ENCODE measurements at regions not wholly inside any gene's neighbourhood (a gene's known extent, or its start where the extent isn't known, plus 50 kb on each side); places are given as distances from the start of the nearest gene placed in this dataset.
"Not testable (repeated sequence)": the region's sequence is repeated elsewhere in the genome, so short reads cannot be mapped to it uniquely, and the experiment has no call there.

GRCh38 chr15:99796940-99797870, 64.0 kb upstream of the LYSMD4 start:
- TF ChIP-seq, protein P1, sequence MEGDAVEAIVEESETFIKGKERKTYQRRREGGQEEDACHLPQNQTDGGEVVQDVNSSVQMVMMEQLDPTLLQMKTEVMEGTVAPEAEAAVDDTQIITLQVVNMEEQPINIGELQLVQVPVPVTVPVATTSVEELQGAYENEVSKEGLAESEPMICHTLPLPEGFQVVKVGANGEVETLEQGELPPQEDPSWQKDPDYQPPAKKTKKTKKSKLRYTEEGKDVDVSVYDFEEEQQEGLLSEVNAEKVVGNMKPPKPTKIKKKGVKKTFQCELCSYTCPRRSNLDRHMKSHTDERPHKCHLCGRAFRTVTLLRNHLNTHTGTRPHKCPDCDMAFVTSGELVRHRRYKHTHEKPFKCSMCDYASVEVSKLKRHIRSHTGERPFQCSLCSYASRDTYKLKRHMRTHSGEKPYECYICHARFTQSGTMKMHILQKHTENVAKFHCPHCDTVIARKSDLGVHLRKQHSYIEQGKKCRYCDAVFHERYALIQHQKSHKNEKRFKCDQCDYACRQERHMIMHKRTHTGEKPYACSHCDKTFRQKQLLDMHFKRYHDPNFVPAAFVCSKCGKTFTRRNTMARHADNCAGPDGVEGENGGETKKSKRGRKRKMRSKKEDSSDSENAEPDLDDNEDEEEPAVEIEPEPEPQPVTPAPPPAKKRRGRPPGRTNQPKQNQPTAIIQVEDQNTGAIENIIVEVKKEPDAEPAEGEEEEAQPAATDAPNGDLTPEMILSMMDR (IDR thresholded peaks at IDR 0.05; ENCODE audit: low read depth, low read length), result peak; percentile 5
- not testable (repeated sequence) for H3K9me3 ChIP-seq (ENCODE audit: low read depth); H3K27ac ChIP-seq; H3K4me1 ChIP-seq (ENCODE audit: low read depth); H3K27me3 ChIP-seq; DNase-seq (ENCODE audit: low read depth in 1 of 2, low spot score in 1 of 2); H3K4me3 ChIP-seq; H3K36me3 ChIP-seq

DNA sequence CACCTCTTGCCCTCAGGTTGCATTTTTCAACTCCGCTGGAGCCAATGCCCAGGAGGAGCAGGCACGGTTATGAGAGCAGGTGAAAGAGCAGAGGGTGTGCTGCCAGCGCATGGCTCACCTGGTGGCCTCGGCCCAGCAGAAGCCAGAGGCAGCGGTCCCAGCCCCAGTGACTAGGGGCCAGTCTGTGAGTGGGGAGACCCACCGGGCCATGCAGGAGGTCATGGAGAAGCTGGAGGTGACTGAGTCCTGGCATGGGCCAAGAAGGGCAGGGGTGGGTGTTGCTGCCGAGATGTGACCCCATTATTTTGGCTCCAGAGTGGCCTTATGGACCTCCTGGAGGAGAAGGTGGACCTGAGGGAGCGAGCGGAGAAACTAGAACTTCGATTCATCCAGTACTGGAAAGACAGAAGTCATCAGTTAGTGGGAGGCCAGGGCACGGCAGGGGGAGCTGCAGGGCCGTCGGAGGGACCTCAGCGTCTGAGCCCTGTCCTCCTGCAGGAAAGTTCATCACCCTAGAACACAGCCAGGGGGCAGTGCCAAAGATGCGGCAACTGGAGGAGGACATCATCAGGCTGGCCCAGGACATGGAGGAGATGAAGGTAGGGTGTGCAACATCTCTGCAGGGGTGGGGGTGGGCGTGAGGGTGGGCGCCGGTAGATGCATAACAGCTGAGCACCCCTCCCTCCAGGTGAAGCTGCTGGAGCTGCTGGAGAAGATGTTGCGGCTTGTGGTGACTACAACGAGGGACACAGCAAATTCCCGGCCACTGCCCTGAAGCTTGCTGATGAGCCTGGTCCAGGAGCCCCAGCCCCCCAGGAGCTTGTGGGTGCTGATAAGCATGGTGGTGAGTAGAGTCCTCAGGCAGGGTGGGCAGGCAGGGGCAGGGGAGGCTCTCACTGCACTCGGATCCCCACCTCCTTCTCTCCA, 58.9 kb upstream of the LYSMD4 start:
- H3K4me3 ChIP-seq; H3K36me3 ChIP-seq; H3K4me1 ChIP-seq (ENCODE audit: low read depth); H3K27ac ChIP-seq; H3K9me3 ChIP-seq (ENCODE audit: low read depth): not testable (repeated sequence)
- peak in 1 of 2 donors; percentile 12 for DNase-seq (ENCODE audit: low read depth in 1 of 2, low spot score in 1 of 2)
- peaks cover 14% of the 10 kb centered on the region for H3K27me3 ChIP-seq

- not testable (repeated sequence) for H3K27ac ChIP-seq; DNase-seq (ENCODE audit: low read depth in 1 of 2, low spot score in 1 of 2); H3K36me3 ChIP-seq; H3K4me1 ChIP-seq (ENCODE audit: low read depth); H3K4me3 ChIP-seq; H3K9me3 ChIP-seq (ENCODE audit: low read depth)
- peaks cover 17% of the 10 kb centered on the region for H3K27me3 ChIP-seq
Observed at GRCh38 chr15:99790751-99791150, 57.5 kb upstream of the LYSMD4 start.

DNA sequence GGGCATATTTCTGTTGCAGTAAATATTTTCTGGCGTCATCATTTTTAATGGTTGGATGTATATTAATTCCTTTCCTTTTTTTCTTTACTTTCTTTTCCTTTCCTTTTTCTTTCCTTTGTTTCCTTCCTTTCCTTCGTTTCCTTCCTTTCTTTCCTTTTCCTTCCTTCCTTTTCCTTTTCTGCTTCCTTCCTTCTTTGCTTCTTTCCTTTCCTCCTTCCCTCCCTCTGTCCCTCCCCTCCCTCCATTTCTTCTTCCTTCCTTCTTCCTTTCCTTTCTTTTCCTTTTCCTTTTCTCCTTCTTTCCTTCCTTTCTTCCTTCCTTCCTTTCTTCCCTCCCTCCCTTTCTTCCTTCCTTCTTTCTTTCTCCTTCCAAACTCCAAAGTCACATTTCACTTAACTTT, 54.9 kb upstream of the LYSMD4 start:
- H3K9me3 ChIP-seq (ENCODE audit: low read depth), result no peaks in the 10 kb centered on the region
- H3K27ac ChIP-seq, result no peak overlapping the region
- H3K36me3 ChIP-seq, result no peaks in the 10 kb centered on the region
- DNase-seq (ENCODE audit: low read depth in 1 of 2, low spot score in 1 of 2), result no peak
- TF ChIP-seq, protein P1 (IDR thresholded peaks at IDR 0.05; ENCODE audit: low read depth, low read length), result no peak
- H3K27me3 ChIP-seq, result peaks cover 17% of the 10 kb centered on the region
- H3K4me1 ChIP-seq (ENCODE audit: low read depth), result no peaks in the 10 kb centered on the region
- H3K4me3 ChIP-seq, result no peak overlapping the region

DNA sequence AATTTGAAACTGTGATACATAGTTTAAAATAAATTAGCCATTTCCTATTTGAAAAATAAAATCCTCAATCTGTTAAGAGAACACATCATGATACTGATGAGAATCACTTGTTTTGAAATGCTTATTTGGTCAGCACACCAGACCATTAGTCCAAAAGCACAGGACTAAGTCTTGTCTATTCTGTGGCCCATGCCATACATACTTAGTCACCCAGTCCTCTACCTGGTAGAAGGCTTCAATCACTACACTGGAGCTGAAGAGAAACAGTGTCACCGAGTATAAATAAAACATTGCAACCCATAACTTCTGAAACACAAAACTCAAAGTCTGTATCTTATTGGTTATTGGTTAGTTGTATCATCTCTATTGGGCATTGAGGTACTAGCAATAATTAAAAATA, 51.6 kb upstream of the LYSMD4 start:
- DNase-seq (ENCODE audit: low read depth in 1 of 2, low spot score in 1 of 2); H3K4me3 ChIP-seq; H3K9me3 ChIP-seq (ENCODE audit: low read depth); H3K36me3 ChIP-seq; H3K27ac ChIP-seq; H3K4me1 ChIP-seq (ENCODE audit: low read depth): not testable (repeated sequence)
- H3K27me3 ChIP-seq, result peaks cover 17% of the 10 kb centered on the region

DNA sequence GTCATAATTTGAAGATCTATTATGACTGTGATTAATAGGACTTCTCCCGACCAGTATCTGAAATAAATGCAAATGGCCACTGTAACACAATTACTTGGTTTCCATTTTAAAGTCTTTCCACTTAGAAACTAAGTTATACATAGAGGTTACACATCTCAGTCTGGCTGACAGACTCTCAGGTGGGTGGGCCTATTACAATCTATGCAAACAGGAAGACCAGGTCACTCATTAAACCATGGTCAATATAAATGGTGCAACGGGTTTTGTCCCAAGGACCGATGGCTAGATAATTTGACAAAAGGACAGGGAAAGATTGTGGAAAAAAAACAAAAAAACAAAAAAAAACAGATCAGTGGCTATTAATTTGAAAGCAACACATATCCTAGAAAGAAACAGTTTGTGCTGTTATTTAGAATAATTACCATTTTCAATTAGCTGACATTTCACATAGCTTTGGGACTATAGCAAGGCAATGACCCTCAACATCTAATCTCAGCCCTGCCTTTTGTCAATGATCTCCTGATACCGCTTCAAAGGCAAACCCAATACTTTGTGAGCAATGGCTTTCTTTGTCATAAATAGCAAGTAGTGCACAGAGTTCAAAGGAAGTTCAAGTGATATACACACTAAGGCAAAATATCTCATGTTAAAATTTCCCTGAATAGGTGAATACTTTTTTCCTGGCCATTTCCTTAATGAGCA, 50.8 kb upstream of the LYSMD4 start:
- H3K27ac ChIP-seq; H3K4me3 ChIP-seq; H3K36me3 ChIP-seq; H3K9me3 ChIP-seq (ENCODE audit: low read depth); H3K4me1 ChIP-seq (ENCODE audit: low read depth); DNase-seq (ENCODE audit: low read depth in 1 of 2, low spot score in 1 of 2): not testable (repeated sequence)
- peaks cover 17% of the 10 kb centered on the region for H3K27me3 ChIP-seq
